H9 (cell line): ENCODE measurements at regions not wholly inside any gene's neighbourhood (a gene's known extent, or its start where the extent isn't known, plus 50 kb on each side); places are given as distances from the start of the nearest gene placed in this dataset.

Source experiments
- DNase-seq: peaks from one replicate; pipeline ENCODE4 v3.0.0-alpha.2; 2017
- H2AFZ ChIP-seq: one replicate; pipeline ENCODE4 v1.6.1; 2013; ENCODE audit warnings: mild to moderate bottlenecking, low read length, control low read depth, moderate library complexity
- H2AK5ac ChIP-seq: 2 replicates; pipeline ENCODE4 v1.6.1; 2013; ENCODE audit warnings: low read length, control low read depth, mixed read lengths; ENCODE audit not compliant: insufficient read length
- H2BK120ac ChIP-seq: one replicate; pipeline ENCODE4 v1.6.1; 2013; ENCODE audit warnings: low read depth, mild to moderate bottlenecking, low read length, control low read depth, inconsistent platforms; ENCODE audit not compliant: poor library complexity, severe bottlenecking
- H2BK12ac ChIP-seq: 2 replicates; pipeline ENCODE4 v1.6.1; 2013; ENCODE audit warnings: low read length, control low read depth, mixed read lengths, low read depth; ENCODE audit not compliant: insufficient read length
- H2BK15ac ChIP-seq: 2 replicates; pipeline ENCODE4 v1.6.1; 2013; ENCODE audit warnings: low read depth, low read length, control low read depth
- H2BK20ac ChIP-seq: one replicate; pipeline ENCODE4 v1.6.1; 2013; ENCODE audit warnings: low read depth, mild to moderate bottlenecking, low read length, control low read depth, inconsistent platforms; ENCODE audit not compliant: poor library complexity, severe bottlenecking
- H2BK5ac ChIP-seq: 2 replicates; pipeline ENCODE4 v1.6.1; 2013; ENCODE audit warnings: low read length, control low read depth, mixed read lengths; ENCODE audit not compliant: insufficient read length
- H3K14ac ChIP-seq: 2 replicates; pipeline ENCODE4 v1.6.1; 2013; ENCODE audit warnings: low read length, control low read depth; ENCODE audit not compliant: insufficient read depth
- H3K18ac ChIP-seq: 2 replicates; pipeline ENCODE4 v1.6.1; 2013; ENCODE audit warnings: low read depth, mild to moderate bottlenecking, mixed read lengths, low read length, control low read depth; ENCODE audit not compliant: insufficient read length
- H3K23ac ChIP-seq: 2 replicates; pipeline ENCODE4 v1.6.1; 2013; ENCODE audit warnings: low read length, control low read depth, mixed read lengths, low read depth; ENCODE audit not compliant: insufficient read length
- H3K23me2 ChIP-seq: 2 replicates; pipeline ENCODE4 v1.6.1; 2013; ENCODE audit warnings: low read depth, mild to moderate bottlenecking, mixed read lengths, low read length, control low read depth; ENCODE audit not compliant: insufficient read length, poor library complexity, severe bottlenecking
- H3K27ac ChIP-seq: 2 replicates; pipeline ENCODE4 v1.5.1; 2013; ENCODE audit warnings: low read length, control low read depth, mixed read lengths, low read depth; ENCODE audit not compliant: insufficient read length
- H3K27me3 ChIP-seq: 2 replicates; pipeline ENCODE4 v1.6.1; 2013; ENCODE audit warnings: low read length, control low read depth, inconsistent platforms; ENCODE audit not compliant: insufficient read depth
- H3K4ac ChIP-seq: 2 replicates; pipeline ENCODE4 v1.6.1; 2013; ENCODE audit warnings: low read depth, mild to moderate bottlenecking, control low read depth, inconsistent platforms, low read length, moderate library complexity
- H3K4me1 ChIP-seq: 2 replicates; pipeline ENCODE4 v1.6.1; 2013; ENCODE audit warnings: low read length, control low read depth, inconsistent platforms; ENCODE audit not compliant: insufficient read depth
- H3K4me2 ChIP-seq: 2 replicates; pipeline ENCODE4 v1.6.1; 2013; ENCODE audit warnings: low read length, control low read depth, mixed read lengths; ENCODE audit not compliant: insufficient read length, insufficient read depth
- H3K56ac ChIP-seq: 2 replicates; pipeline ENCODE4 v1.6.1; 2013; ENCODE audit warnings: low read depth, mild to moderate bottlenecking, mixed read lengths, low read length, control low read depth; ENCODE audit not compliant: insufficient read length
- H3K79me1 ChIP-seq: 2 replicates; pipeline ENCODE4 v1.6.1; 2013; ENCODE audit warnings: low read depth, mild to moderate bottlenecking, moderate library complexity, low read length, control low read depth, inconsistent platforms; ENCODE audit not compliant: insufficient read depth, poor library complexity, severe bottlenecking
- H3K79me2 ChIP-seq: 2 replicates; pipeline ENCODE4 v1.6.1; 2013; ENCODE audit warnings: low read length, control low read depth, inconsistent platforms; ENCODE audit not compliant: insufficient read depth
- H3K9ac ChIP-seq: 2 replicates; pipeline ENCODE4 v1.6.1; 2013; ENCODE audit warnings: low read length, control low read depth, mixed read lengths; ENCODE audit not compliant: insufficient read length; ENCODE audit errors: extremely low read depth
- H3K9me3 ChIP-seq: one replicate; pipeline ENCODE4 v1.6.1; 2013; ENCODE audit warnings: low read depth, low read length, inconsistent platforms; ENCODE audit not compliant: control insufficient read depth
- H3T11ph ChIP-seq: one replicate; pipeline ENCODE4 v1.6.1; 2013; ENCODE audit warnings: mild to moderate bottlenecking, low read length, control low read depth, inconsistent platforms
- H4K20me1 ChIP-seq: one replicate; pipeline ENCODE4 v1.6.1; 2013; ENCODE audit not compliant: control insufficient read depth, insufficient read length, insufficient read depth
- H4K5ac ChIP-seq: 2 replicates; pipeline ENCODE4 v1.6.1; 2013; ENCODE audit warnings: low read depth, mild to moderate bottlenecking, mixed read lengths, low read length, control low read depth; ENCODE audit not compliant: insufficient read length
- H4K8ac ChIP-seq: replicated peaks from 2 replicates; pipeline ENCODE4 v1.6.1; 2013; ENCODE audit warnings: low read length, control low read depth, mixed read lengths, low read depth; ENCODE audit not compliant: insufficient read length
- H4K91ac ChIP-seq: 2 replicates; pipeline ENCODE4 v1.6.1; 2013; ENCODE audit warnings: low read depth, mild to moderate bottlenecking, moderate library complexity, mixed read lengths, low read length, control low read depth; ENCODE audit not compliant: insufficient read length
- H3K27ac Mint-ChIP-seq, 3 experiments: 2 replicates in 2 of 3; 3 replicates in 1 of 3; pipeline ENCODE4 v1.8.0; 2020 to 2021; ENCODE audit warnings: mixed read lengths in 3 of 3, mild to moderate bottlenecking in 1 of 3, moderate library complexity in 1 of 3
- H3K27me3 Mint-ChIP-seq: 2 replicates; pipeline ENCODE4 v1.8.0; 2021; ENCODE audit warnings: low read depth, mild to moderate bottlenecking, moderate library complexity, mixed read lengths
- H3K36me3 Mint-ChIP-seq, 3 experiments: 2 replicates in 2 of 3; 3 replicates in 1 of 3; pipeline ENCODE4 v1.8.0; 2020 to 2021; ENCODE audit warnings: low read depth in 3 of 3, mixed read lengths in 3 of 3; ENCODE audit not compliant: insufficient read depth in 1 of 3
- H3K4me1 Mint-ChIP-seq, 2 experiments: 2 replicates each; pipeline ENCODE4 v1.8.0; 2020; ENCODE audit warnings: mixed read lengths in 2 of 2
- H3K4me3 Mint-ChIP-seq, 2 experiments: 2 replicates in 1 of 2; 3 replicates in 1 of 2; pipeline ENCODE4 v1.8.0; 2020 to 2021; ENCODE audit warnings: mild to moderate bottlenecking in 2 of 2, mixed read lengths in 2 of 2, moderate library complexity in 1 of 2
- H3K9me3 Mint-ChIP-seq, 2 experiments: 2 replicates in 1 of 2; 3 replicates in 1 of 2; pipeline ENCODE4 v1.8.0; 2020; ENCODE audit warnings: mild to moderate bottlenecking in 2 of 2, mixed read lengths in 2 of 2, moderate library complexity in 1 of 2
- CTCF ChIP-seq: fragments of 200-600 bp; sonication (generic); conservative IDR thresholded peaks from 3 replicates; pipeline ENCODE4 v1.8.0; 2021; ENCODE audit warnings: antibody characterized with exemption, mild to moderate bottlenecking
- WGBS: extraction: QIAGEN DNeasy Blood & Tissue Kit; methylation state at CpG from one replicate; pipeline ENCODE4 v1.1.7; 2013; ENCODE audit warnings: missing lambda C conversion rate, low lambda C conversion rate, mixed read lengths; ENCODE audit not compliant: insufficient read length; ENCODE audit errors: extremely low coverage; 5-methylcytosine and 5-hydroxymethylcytosine counted together

DNA sequence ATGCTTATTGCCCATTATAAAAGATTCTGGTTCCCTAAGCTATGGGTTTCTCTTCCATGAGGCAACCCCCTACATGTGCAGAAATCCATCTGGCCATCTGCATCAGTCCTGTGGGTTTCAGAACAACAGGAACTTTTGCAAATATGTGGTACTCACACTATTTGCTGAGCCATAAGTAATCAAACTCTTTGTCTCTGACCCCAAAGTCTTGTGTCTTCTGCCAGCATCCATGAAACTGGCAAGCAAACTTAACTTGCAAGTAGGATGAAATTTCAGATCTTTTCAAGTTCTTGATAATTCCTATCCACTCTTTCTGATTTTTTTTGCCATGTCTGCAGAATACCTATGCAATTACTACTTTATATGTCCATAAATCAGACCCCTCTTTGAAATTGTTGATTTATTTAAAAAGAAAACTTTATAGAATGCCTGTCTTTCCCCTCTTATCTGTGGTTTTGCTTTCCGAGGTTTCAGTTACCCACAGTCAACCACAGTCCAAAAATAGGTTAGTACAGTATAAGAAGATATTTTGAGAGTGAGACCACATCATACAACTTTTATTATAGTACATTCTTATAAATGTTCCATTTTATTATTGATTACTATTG is 158.4 kb upstream of the IRX3 start:
- H2BK15ac ChIP-seq: no peak overlapping the region
- no peaks in the 10 kb centered on the region for H3K4me1 ChIP-seq
- H3K9ac ChIP-seq: no peak overlapping the region
- no peak overlapping the region for H3K14ac ChIP-seq
- H2AK5ac ChIP-seq: no peak overlapping the region
- no peak overlapping the region for H2AFZ ChIP-seq
- WGBS: no CpG with 5 or more reads among the region's 1 CpG
- H4K5ac ChIP-seq: no peak overlapping the region
- H3K23me2 ChIP-seq: no peaks in the 10 kb centered on the region
- H4K8ac ChIP-seq: no peak overlapping the region
- H3T11ph ChIP-seq: no peak overlapping the region
- no peak overlapping the region for H2BK12ac ChIP-seq
- no peak overlapping the region for H4K91ac ChIP-seq
- Mint-ChIP-seq H3K27ac (no peak overlapping the region), H3K36me3 (no peaks in the 10 kb centered on the region), H3K4me3 (no peak overlapping the region), H3K27me3 (peaks cover 10% of the 10 kb centered on the region), H3K9me3 (no peaks in the 10 kb centered on the region; a peak in 3 of 5 replicates), H3K4me1 (peaks cover 0 to 4% of the 10 kb centered on the region in 2 experiments; a peak in 2 of 4 replicates)
- no peak for TF ChIP-seq CTCF
- H3K79me2 ChIP-seq: no peaks in the 10 kb centered on the region
- no peaks in the 10 kb centered on the region for H4K20me1 ChIP-seq
- H3K79me1 ChIP-seq: no peaks in the 10 kb centered on the region
- no peak overlapping the region for H2BK20ac ChIP-seq
- H2BK5ac ChIP-seq: no peak overlapping the region
- H3K18ac ChIP-seq: no peak overlapping the region
- H3K56ac ChIP-seq: no peak overlapping the region
- no peak overlapping the region for H2BK120ac ChIP-seq
- no peak for DNase-seq
- H3K27ac ChIP-seq: no peak overlapping the region
- H3K23ac ChIP-seq: no peak overlapping the region
- H3K4ac ChIP-seq: no peak overlapping the region
- no peaks in the 10 kb centered on the region for H3K9me3 ChIP-seq
- no peaks in the 10 kb centered on the region for H3K27me3 ChIP-seq
- H3K4me2 ChIP-seq: no peak overlapping the region
